KMS-11 (cell line): ENCODE measurements at regions not wholly inside any gene's neighbourhood (a gene's known extent, or its start where the extent isn't known, plus 50 kb on each side); places are given as distances from the start of the nearest gene placed in this dataset.
"Not testable (repeated sequence)": the region's sequence is repeated elsewhere in the genome, so short reads cannot be mapped to it uniquely, and the experiment has no call there.

Source experiments
- H2AFZ ChIP-seq: fragments of 200-600 bp; sonication (generic); 2 replicates; pipeline ENCODE4 v1.6.1; 2016; ENCODE audit warnings: antibody characterized with exemption, mixed run types, low read depth
- H3K27ac ChIP-seq: fragments of 200-600 bp; sonication (generic); 2 replicates; pipeline ENCODE4 v1.6.1; 2016; ENCODE audit warnings: mild to moderate bottlenecking, mixed run types
- H3K27me3 ChIP-seq: fragments of 200-600 bp; sonication (generic); 2 replicates; pipeline ENCODE4 v1.6.1; 2017; ENCODE audit warnings: mild to moderate bottlenecking, low read depth, mixed run types, moderate library complexity; ENCODE audit not compliant: insufficient read depth
- H3K36me3 ChIP-seq: fragments of 200-600 bp; sonication (generic); 2 replicates; pipeline ENCODE4 v1.6.1; 2017; ENCODE audit warnings: mild to moderate bottlenecking, mixed run types; ENCODE audit not compliant: insufficient read depth
- H3K4me1 ChIP-seq: fragments of 200-600 bp; sonication (generic); 2 replicates; pipeline ENCODE4 v1.6.1; 2016; ENCODE audit warnings: mild to moderate bottlenecking, low read depth, mixed run types; ENCODE audit not compliant: poor library complexity, severe bottlenecking
- H3K4me2 ChIP-seq: fragments of 200-600 bp; sonication (generic); 2 replicates; pipeline ENCODE4 v1.7.0; 2016; ENCODE audit warnings: mild to moderate bottlenecking, mixed run types
- H3K4me3 ChIP-seq: fragments of 200-600 bp; sonication (generic); IDR thresholded peaks from 2 replicates; pipeline ENCODE4 v1.6.1; 2017; ENCODE audit warnings: low read depth, low read length, mixed read lengths; ENCODE audit not compliant: insufficient read depth
- H3K79me2 ChIP-seq: fragments of 200-600 bp; sonication (generic); 2 replicates; pipeline ENCODE4 v1.6.1; 2016; ENCODE audit warnings: low read depth, mixed run types; ENCODE audit not compliant: insufficient read depth
- H3K9ac ChIP-seq: fragments of 200-600 bp; sonication (generic); 2 replicates; pipeline ENCODE4 v1.6.1; 2016; ENCODE audit warnings: mild to moderate bottlenecking, mixed run types
- H4K20me1 ChIP-seq: fragments of 200-600 bp; sonication (generic); 2 replicates; pipeline ENCODE4 v1.6.1; 2016; ENCODE audit warnings: mild to moderate bottlenecking, mixed run types; ENCODE audit not compliant: insufficient read depth
- TF ChIP-seq, protein P1 (sequence below): fragments of 200-600 bp; sonication (generic); conservative IDR thresholded peaks from 2 replicates; pipeline ENCODE4 v1.6.1; 2017; ENCODE audit warnings: low read depth, mild to moderate bottlenecking, antibody characterized with exemption, low read length, moderate library complexity, mixed read lengths

DNA sequence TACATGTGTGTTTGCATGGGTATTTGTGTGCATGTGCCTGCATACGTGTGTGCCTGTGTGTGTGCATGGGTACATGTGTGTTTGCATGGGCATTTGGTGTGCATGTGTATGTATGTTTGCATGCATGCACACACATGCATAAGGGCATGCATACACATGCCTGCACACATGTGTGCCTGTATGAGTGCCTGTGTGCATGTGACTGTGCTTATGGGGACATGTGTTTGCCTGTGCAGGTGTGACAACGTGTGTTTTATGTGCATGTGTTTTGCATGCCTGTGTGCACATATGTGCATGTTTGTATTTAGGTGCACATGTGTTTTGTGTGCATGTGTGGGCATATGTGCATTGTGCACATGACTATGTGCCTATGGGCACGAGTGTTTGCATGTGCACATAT lies 165.7 kb downstream of the ERMARD start:
- Histone ChIP-seq H3K4me3 (no peak overlapping the region), H3K4me2 (no peak overlapping the region), H3K4me1 (no peaks in the 10 kb centered on the region), H4K20me1 (no peaks in the 10 kb centered on the region), H3K9ac (no peak overlapping the region), H3K27me3 (no peaks in the 10 kb centered on the region), H3K27ac (no peak overlapping the region), H2AFZ (no peak overlapping the region), H3K36me3 (no peaks in the 10 kb centered on the region), H3K79me2 (no peaks in the 10 kb centered on the region)
- TF ChIP-seq, protein P1, sequence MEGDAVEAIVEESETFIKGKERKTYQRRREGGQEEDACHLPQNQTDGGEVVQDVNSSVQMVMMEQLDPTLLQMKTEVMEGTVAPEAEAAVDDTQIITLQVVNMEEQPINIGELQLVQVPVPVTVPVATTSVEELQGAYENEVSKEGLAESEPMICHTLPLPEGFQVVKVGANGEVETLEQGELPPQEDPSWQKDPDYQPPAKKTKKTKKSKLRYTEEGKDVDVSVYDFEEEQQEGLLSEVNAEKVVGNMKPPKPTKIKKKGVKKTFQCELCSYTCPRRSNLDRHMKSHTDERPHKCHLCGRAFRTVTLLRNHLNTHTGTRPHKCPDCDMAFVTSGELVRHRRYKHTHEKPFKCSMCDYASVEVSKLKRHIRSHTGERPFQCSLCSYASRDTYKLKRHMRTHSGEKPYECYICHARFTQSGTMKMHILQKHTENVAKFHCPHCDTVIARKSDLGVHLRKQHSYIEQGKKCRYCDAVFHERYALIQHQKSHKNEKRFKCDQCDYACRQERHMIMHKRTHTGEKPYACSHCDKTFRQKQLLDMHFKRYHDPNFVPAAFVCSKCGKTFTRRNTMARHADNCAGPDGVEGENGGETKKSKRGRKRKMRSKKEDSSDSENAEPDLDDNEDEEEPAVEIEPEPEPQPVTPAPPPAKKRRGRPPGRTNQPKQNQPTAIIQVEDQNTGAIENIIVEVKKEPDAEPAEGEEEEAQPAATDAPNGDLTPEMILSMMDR = no peak

DNA sequence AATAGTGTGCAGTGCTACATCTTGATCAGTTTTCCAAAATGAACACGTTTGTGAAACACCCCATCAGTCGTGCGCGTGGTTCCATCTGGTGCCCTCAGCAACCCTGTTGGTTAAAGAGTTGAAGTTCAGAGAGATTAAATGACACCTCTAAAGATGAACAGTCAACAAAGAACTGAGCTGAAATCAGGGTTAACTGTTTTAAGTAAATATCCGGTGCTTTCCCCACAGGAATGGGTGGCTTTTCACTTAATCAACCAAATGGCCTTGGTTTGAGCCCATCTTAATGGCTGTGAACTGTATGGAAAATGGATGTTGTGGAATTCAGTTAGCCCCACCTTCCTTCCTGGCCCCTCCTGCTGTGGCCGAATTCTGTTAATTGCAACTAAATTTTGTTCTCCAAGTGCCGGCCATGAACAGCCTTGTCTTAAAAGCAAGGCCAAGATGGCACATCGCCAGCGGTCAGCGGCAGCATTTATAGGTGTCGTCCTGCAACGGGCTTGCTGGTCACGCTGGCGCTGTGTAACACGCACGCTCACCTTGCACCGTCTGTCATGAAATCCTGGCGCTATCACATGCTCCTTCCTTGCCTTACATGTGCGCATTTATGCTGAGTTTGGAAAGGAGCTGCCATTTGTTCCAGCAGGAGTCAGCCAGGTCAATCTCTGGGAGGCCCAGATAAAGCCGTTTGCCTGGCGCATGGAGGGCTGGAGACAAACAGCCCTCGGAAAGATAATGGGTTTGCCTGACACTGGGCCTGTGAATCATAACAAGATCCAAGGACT lies 164.5 kb downstream of the ERMARD start:
- Histone ChIP-seq H2AFZ (no peak overlapping the region), H3K4me1 (no peaks in the 10 kb centered on the region), H3K36me3 (no peaks in the 10 kb centered on the region), H3K4me3 (no peak overlapping the region), H4K20me1 (no peaks in the 10 kb centered on the region), H3K27ac (no peak overlapping the region), H3K9ac (no peak overlapping the region), H3K79me2 (no peaks in the 10 kb centered on the region), H3K27me3 (no peaks in the 10 kb centered on the region), H3K4me2 (no peak overlapping the region)
- TF ChIP-seq, protein P1 = no peak

DNA sequence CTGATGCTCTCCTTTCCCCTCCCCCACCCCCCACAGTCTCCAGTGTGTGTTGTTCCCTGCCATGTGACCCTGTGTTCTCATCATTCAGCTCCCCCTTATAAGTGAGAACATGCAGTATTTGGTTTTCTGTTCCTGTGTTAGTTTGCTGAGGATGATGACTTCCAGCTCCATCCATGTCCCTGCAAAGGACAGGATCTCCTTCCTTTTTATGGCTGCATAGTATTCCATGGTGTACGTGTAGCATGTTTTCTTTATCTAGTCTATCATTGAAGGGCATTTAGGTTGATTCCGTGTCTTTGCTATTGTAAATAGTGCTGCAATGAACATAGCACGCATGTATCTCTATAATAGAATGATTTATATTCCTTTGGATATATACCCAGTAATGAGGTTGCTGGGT lies 162.3 kb downstream of the ERMARD start:
- H3K9ac ChIP-seq, H3K27me3 ChIP-seq: not testable (repeated sequence)

DNA sequence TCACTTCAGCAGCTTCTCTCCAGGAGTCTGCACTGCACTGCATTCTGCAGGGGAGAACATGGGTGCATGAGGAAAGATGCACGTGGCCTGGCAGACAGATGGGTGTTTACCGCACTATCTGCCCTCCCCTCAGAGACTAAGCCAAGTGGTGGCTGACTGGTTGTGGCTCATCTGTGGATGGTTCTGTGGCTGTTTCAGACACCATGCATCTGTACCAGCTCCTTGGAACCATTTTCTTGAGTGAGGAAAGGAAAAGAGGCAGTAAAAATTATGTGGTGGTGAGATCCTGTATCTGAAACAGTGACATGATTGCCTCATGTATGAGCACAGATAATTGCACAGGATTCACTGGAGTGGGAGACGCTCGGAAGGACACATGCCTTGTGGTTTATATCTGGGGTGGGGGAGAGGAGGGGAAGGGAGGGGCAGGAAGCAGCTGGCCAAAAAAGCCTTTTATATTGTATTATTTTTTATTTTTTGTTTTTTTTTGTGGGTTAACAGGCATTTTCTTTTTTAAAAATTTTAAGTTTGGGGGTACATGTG lies 161.7 kb downstream of the ERMARD start:
- H3K4me1 ChIP-seq = no peaks in the 10 kb centered on the region
- H3K9ac ChIP-seq = no peak overlapping the region
- no peaks in the 10 kb centered on the region for H4K20me1 ChIP-seq
- no peaks in the 10 kb centered on the region for H3K79me2 ChIP-seq
- H3K27me3 ChIP-seq = no peaks in the 10 kb centered on the region
- no peak overlapping the region for H3K4me3 ChIP-seq
- TF ChIP-seq, protein P1 = no peak
- H2AFZ ChIP-seq = no peak overlapping the region
- H3K36me3 ChIP-seq = no peaks in the 10 kb centered on the region
- H3K27ac ChIP-seq = no peak overlapping the region
- H3K4me2 ChIP-seq = no peak overlapping the region

More for the DNA sequence above, 162.3 kb downstream of the ERMARD start:
- H3K4me2 ChIP-seq, H3K79me2 ChIP-seq, H3K36me3 ChIP-seq, H3K4me1 ChIP-seq, H3K4me3 ChIP-seq, H4K20me1 ChIP-seq, H3K27ac ChIP-seq, H2AFZ ChIP-seq: not testable (repeated sequence)
